ENCODE measurements at regions not wholly inside any gene's neighbourhood (a gene's known extent, or its start where the extent isn't known, plus 50 kb on each side); places are given as distances from the start of the nearest gene placed in this dataset.

DNA sequence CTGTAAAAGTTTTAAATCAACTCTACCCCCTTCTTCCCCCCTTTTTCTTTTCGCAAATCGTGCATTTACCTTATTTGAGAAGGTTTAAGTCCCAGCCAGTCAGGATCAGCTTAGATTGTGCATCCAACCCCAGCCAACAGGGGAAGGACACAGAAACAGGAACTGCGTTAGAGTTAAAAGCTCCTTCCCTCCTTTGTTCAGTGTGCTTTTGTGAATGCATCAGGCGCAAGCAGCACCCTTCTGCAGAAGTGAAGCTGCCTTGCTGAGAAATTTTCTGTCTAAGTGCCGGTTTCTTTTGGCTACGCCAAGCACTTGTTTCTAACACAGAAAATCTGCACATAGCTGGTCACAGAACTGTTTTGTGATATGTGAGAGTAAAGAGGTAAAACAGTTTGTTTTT, 56.2 kb upstream of the PRRC2C start:
- Histone ChIP-seq H3K27me3 (no peaks in the 10 kb centered on the region), H3K4me3 (no peak overlapping the region), H3K27ac (no peak overlapping the region), H3K36me3 (no peaks in the 10 kb centered on the region), H3K9me3 (no peaks in the 10 kb centered on the region), H3K4me1 (no peaks in the 10 kb centered on the region)
- DNase-seq, result no peak
- TF ChIP-seq, protein P1, sequence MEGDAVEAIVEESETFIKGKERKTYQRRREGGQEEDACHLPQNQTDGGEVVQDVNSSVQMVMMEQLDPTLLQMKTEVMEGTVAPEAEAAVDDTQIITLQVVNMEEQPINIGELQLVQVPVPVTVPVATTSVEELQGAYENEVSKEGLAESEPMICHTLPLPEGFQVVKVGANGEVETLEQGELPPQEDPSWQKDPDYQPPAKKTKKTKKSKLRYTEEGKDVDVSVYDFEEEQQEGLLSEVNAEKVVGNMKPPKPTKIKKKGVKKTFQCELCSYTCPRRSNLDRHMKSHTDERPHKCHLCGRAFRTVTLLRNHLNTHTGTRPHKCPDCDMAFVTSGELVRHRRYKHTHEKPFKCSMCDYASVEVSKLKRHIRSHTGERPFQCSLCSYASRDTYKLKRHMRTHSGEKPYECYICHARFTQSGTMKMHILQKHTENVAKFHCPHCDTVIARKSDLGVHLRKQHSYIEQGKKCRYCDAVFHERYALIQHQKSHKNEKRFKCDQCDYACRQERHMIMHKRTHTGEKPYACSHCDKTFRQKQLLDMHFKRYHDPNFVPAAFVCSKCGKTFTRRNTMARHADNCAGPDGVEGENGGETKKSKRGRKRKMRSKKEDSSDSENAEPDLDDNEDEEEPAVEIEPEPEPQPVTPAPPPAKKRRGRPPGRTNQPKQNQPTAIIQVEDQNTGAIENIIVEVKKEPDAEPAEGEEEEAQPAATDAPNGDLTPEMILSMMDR (IDR thresholded peaks at IDR 0.05), result no peak
- intact Hi-C loops (cut with DNase I; ENCODE audit: low total_unique reads), result no loop called here

- Histone ChIP-seq H3K9me3 (no peaks in the 10 kb centered on the region), H3K27me3 (no peaks in the 10 kb centered on the region), H3K4me3 (no peak overlapping the region), H3K27ac (no peak overlapping the region), H3K36me3 (no peaks in the 10 kb centered on the region), H3K4me1 (peaks cover 0 to 6% (median 2%) of the 10 kb centered on the region in 4 donors)
- TF ChIP-seq, protein P1 (IDR thresholded peaks at IDR 0.05), result no peak
- intact Hi-C loops (cut with DNase I; ENCODE audit: low total_unique reads), result no loop called here
- no peak for DNase-seq
Measured at GRCh38 chr1:171431994-171432393, 53.3 kb upstream of the PRRC2C start.

DNA sequence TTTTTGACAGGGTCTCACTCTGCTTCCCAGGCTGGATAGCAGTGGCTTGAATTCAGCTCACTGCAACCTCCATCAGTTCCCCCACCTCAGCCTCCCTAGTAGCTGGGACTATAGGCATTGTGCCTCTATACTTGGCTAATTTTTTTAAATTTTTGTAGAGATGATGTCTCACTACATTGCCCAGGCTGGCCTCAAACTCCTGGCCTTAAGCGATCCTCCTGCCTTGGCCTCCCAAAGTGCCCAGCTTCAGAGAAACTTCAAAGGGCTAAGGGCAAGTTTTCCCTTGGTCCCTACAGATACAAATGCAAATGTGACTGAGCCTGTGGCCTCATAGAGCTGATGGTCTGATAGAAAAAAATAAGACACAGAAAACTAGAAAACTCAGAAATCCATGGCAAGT, 52.9 kb upstream of the PRRC2C start:
- Histone ChIP-seq H3K27ac (no peak overlapping the region), H3K4me3 (no peak overlapping the region), H3K36me3 (no peaks in the 10 kb centered on the region), H3K4me1 (peaks cover 0 to 6% (median 2%) of the 10 kb centered on the region in 4 donors), H3K9me3 (no peaks in the 10 kb centered on the region), H3K27me3 (no peaks in the 10 kb centered on the region)
- no peak for DNase-seq
- TF ChIP-seq, protein P1 (IDR thresholded peaks at IDR 0.05), result no peak
- intact Hi-C loops (cut with DNase I; ENCODE audit: low total_unique reads), result no loop called here

- TF ChIP-seq, protein P1 (IDR thresholded peaks at IDR 0.05), result no peak
- no peaks in the 10 kb centered on the region for H3K36me3 ChIP-seq
- no peak overlapping the region for H3K4me3 ChIP-seq
- no peaks in the 10 kb centered on the region for H3K9me3 ChIP-seq
- no peaks in the 10 kb centered on the region for H3K27me3 ChIP-seq
- no peak overlapping the region for H3K27ac ChIP-seq
- intact Hi-C loops (cut with DNase I; ENCODE audit: low total_unique reads), result no loop called here
- no peak for DNase-seq
- H3K4me1 ChIP-seq, result peaks cover 0 to 6% (median 2%) of the 10 kb centered on the region in 4 donors
Measured at GRCh38 chr1:171433451-171433850, 51.9 kb upstream of the PRRC2C start.

DNA sequence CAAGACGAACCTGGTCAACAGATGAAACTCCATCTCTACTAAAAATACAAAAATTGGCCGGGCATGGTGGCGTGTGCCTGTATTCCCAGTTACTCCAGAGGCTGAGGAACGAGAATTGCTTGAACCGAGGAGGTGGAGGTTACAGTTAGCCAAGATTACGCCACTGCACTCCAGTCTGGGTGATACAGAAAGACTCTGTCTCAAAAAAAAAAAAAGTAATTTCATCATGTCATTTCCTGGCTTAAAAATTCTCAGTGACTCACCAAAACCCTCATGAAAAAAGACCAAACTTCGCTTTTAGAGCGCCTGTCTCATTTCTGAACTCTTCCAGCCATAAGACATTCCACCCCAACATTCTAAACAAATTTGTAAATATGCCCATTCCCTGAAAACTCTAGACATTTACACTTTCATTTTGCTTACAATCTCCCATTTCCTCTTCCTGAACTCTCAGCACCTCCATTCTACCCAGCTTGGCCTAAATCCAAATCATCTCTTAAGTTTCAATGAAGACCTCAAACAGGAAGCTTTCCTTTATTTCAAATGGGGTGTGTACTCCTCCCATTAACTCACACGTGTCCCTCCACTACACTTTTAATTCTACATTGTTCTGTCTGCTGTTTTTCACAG, 50.5 kb upstream of the PRRC2C start:
- peak; percentile 69 to 73 for DNase-seq
- H3K36me3 ChIP-seq, result no peaks in the 10 kb centered on the region
- H3K27ac ChIP-seq, result peak overlapping the region; percentile 48 to 56
- peaks cover 0 to 6% (median 2%) of the 10 kb centered on the region in 4 donors for H3K4me1 ChIP-seq
- H3K27me3 ChIP-seq, result no peaks in the 10 kb centered on the region
- TF ChIP-seq, protein P1 (IDR thresholded peaks at IDR 0.05), result no peak
- intact Hi-C loops (cut with DNase I; ENCODE audit: low total_unique reads), result no loop called here
- no peaks in the 10 kb centered on the region for H3K9me3 ChIP-seq
- H3K4me3 ChIP-seq, result no peak overlapping the region
